ENCODE measurements at regions not wholly inside any gene's neighbourhood (a gene's known extent, or its start where the extent isn't known, plus 50 kb on each side); places are given as distances from the start of the nearest gene placed in this dataset.

- in situ Hi-C loops (cut with HindIII; ENCODE audit: low sequenced_read_pairs) = no loop called here
- DNase-seq (ENCODE audit: low read depth, low spot score) = no peak
- no peak overlapping the region for H3K4me3 ChIP-seq (ENCODE audit: low read depth, low read length)
- no peak for TF ChIP-seq CTCF (IDR thresholded peaks at IDR 0.05; ENCODE audit: low read depth, low read length)
Measured at GRCh38 chr18:8994603-8995002, 107.9 kb upstream of the NDUFV2 start.

GRCh38 chr18:8995096-8995495 lies 107.4 kb upstream of the NDUFV2 start:
- in situ Hi-C loops (cut with HindIII; ENCODE audit: low sequenced_read_pairs) = no loop called here
- DNase-seq (ENCODE audit: low read depth, low spot score) = no peak
- no peak overlapping the region for H3K4me3 ChIP-seq (ENCODE audit: low read depth, low read length)
- no peak for TF ChIP-seq CTCF (IDR thresholded peaks at IDR 0.05; ENCODE audit: low read depth, low read length)

- in situ Hi-C loops (cut with HindIII; ENCODE audit: low sequenced_read_pairs) = no loop called here
- no peak for DNase-seq (ENCODE audit: low read depth, low spot score)
- TF ChIP-seq CTCF (IDR thresholded peaks at IDR 0.05; ENCODE audit: low read depth, low read length) = no peak
- H3K4me3 ChIP-seq (ENCODE audit: low read depth, low read length) = no peak overlapping the region
Measured at GRCh38 chr18:8996771-8997432, 105.6 kb upstream of the NDUFV2 start.

GRCh38 chr18:8997634-8998033 lies 104.9 kb upstream of the NDUFV2 start:
- H3K4me3 ChIP-seq (ENCODE audit: low read depth, low read length) = no peak overlapping the region
- TF ChIP-seq CTCF (IDR thresholded peaks at IDR 0.05; ENCODE audit: low read depth, low read length) = no peak
- no peak for DNase-seq (ENCODE audit: low read depth, low spot score)
- in situ Hi-C loops (cut with HindIII; ENCODE audit: low sequenced_read_pairs) = no loop called here

GRCh38 chr18:8998481-8999217 lies 103.8 kb upstream of the NDUFV2 start:
- in situ Hi-C loops (cut with HindIII; ENCODE audit: low sequenced_read_pairs) = no loop called here
- no peak for TF ChIP-seq CTCF (IDR thresholded peaks at IDR 0.05; ENCODE audit: low read depth, low read length)
- DNase-seq (ENCODE audit: low read depth, low spot score) = no peak
- no peak overlapping the region for H3K4me3 ChIP-seq (ENCODE audit: low read depth, low read length)

- H3K4me3 ChIP-seq (ENCODE audit: low read depth, low read length) = no peak overlapping the region
- in situ Hi-C loops (cut with HindIII; ENCODE audit: low sequenced_read_pairs) = no loop called here
- no peak for DNase-seq (ENCODE audit: low read depth, low spot score)
Measured at GRCh38 chr18:8999872-9000271, 102.6 kb upstream of the NDUFV2 start.

More at GRCh38 chr18:8999872-9000271, 102.6 kb upstream of the NDUFV2 start:
- no peak for TF ChIP-seq CTCF (IDR thresholded peaks at IDR 0.05; ENCODE audit: low read depth, low read length)
